GM19043 (cell line): ENCODE measurements at regions not wholly inside any gene's neighbourhood (a gene's known extent, or its start where the extent isn't known, plus 50 kb on each side); places are given as distances from the start of the nearest gene placed in this dataset.
"Not testable (repeated sequence)": the region's sequence is repeated elsewhere in the genome, so short reads cannot be mapped to it uniquely, and the experiment has no call there.

Source experiments
- ATAC-seq: cut with Tn5 transposase; IDR thresholded peaks from one replicate; pipeline ENCODE4 v1.9.1; 2021; ENCODE audit warnings: low read depth; ENCODE audit not compliant: unreplicated experiment

- no peak for ATAC-seq
Observed at GRCh38 chr1:113292603-113293255, 97.6 kb upstream of the MAGI3 start.

GRCh38 chr1:113293256-113293626 is 97.1 kb upstream of the MAGI3 start:
- no peak for ATAC-seq

DNA sequence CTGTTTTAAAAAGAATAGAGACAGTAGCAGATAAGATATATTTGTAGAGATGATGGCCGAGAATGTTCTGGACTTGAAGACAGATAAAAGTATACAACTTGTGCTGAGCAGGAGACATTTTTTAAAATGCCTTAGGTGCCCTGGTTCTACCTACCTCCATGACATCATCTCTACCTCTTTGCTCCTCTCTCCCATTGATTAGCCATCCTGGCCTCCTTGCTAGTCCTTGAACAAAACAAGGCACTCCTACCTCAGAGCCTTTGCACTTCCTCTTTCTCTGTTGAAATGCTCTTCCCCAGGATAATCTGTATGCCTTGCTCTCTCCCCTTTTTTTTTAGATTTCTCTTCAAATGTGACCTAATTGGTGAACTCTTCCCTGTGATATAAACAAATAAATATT is 92.6 kb upstream of the MAGI3 start:
- ATAC-seq: no peak

- ATAC-seq: no peak
Observed at GRCh38 chr1:113298941-113299340, 91.4 kb upstream of the MAGI3 start.

DNA sequence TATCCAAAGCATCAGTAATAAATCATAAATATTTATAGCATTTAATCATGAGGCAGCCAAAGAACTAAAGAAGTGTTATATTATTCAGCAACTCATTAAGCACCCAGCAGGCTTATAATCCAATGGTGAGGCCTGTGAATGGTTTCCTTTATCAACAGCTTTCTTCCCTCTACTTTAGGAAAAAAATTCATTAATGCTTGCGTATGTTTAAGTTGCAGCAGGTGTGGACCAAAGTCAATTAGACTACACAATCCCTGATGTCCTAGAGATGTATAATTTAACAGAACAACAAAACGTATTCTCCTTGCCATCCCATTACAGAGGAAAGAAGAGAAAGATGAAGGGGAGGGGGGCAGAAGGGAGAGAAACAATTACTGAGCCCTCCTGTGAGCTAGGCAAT is 87.7 kb upstream of the MAGI3 start:
- ATAC-seq: no peak

DNA sequence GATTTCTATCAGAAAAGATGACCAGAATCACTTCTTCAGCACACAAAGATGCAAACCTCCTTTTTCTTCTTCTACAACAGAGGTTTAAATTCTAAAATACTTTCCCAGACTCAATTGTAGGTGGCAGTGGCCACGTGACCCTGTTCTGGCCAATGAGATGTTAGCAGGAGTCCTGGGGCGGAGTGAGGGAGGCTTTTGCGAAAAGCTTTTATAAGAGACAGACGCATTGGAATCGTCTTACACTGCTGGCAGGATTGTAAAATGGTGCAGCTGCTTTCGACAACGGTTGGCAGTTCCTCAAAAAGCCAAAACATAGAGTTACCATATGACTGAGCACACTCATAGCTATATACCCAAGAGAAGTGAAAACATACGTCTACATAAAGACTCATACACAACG is 87.0 kb upstream of the MAGI3 start:
- no peak for ATAC-seq

DNA sequence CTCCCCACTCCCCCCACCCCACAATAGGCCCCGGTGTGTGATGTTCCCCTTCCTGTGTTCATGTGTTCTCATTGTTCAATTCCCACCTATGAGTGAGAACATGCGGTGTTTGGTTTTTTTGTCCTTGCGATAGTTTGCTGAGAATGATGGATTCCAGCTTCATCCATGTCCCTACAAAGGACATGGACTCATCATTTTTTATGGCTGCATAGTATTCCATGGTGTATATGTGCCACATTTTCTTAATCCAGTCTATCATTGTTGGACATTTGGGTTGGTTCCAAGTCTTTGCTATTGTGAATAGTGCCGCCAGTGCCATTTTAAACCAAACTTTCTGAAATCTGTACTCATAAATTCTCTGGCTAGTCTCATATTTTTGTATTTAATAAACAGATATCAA is 85.3 kb upstream of the MAGI3 start:
- ATAC-seq: not testable (repeated sequence)

- ATAC-seq: no peak
Observed at GRCh38 chr1:113307771-113308445, 82.4 kb upstream of the MAGI3 start.

DNA sequence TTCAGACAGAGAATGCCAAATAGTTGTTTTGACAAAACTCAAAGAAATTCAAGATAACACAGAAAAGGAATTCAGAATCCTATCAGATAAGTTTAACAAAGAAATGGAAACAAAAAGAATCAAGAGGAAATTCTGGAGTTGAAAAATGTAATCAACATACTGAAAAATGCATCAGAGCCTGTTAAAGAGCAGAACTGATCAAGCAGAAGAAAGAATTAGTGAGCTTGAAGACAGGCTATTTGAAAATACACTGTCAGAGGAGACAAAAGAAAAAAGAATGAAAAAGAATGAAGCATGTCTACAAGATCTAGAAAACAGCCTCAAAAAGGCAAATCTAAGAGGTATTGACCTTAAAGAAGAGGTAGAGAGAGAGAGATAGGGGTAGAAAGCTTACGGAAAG is 77.7 kb upstream of the MAGI3 start:
- ATAC-seq: not testable (repeated sequence)

GRCh38 chr1:113314600-113314999 is 75.7 kb upstream of the MAGI3 start:
- no peak for ATAC-seq

DNA sequence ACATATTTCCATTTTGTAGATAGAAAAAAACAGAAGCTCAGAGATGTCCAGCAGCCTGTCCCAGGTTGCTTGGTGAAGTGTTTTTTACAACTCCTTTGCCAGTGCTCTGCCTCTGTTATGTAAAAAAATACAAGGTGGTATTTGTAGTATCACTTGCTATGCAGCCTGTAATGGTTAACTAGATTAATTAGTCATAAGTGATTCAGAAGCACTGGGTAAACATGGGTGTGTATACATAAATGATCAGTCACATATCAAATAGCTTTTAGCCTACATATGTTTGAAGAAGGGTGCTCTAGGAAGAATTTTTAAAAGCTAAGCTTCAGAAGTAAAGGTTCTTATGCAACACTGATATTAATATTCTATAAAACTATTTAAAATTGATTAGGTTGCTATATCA is 70.0 kb upstream of the MAGI3 start:
- no peak for ATAC-seq

GRCh38 chr1:113320972-113321680 is 69.2 kb upstream of the MAGI3 start:
- no peak for ATAC-seq

DNA sequence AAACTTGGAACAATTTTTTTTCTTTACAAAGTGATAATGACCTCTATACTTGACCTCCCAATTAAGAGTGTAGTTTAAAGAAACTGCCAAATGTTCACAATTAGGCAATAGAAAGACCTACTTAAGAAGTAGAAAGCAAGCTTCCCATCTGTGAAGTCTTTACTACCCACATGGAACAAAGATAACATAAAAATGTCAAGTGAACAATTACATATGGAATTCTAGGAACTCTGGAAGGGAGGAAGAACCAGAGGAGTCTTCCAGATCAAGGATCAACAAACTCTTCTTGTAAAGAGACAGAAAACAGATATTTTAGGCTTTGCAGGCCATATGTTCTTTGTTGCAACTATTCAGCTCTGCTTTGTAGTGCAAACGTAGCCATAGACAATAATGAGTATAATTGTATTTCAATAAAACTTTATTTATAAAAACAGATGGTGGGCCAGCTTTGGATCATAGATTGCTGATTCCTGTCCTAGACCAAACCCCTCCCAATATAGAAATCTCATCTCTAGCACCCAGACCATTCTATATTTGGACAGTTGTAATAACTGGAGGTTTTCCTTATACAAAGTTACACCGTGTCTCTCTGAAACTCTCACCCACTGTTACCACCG is 68.4 kb upstream of the MAGI3 start:
- no peak for ATAC-seq

DNA sequence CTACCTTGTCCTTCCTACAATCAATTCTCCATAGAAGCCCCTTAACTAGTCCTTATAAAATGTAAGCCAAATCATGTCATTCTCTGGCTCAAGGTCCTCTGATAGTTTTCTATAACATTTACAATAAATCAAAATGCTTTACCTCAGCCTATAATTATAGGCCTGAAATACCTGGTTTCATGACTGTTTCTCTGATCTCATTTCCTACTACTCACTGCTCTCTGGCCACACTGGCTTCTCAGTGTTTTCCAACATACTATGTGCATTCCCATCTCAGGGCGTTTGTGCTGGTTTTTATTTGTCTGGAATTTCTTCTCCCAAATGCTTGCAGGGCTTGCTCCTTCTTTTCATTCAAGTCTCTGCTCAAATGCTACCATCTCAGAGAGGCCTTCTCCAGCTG is 67.9 kb upstream of the MAGI3 start:
- ATAC-seq: no peak

GRCh38 chr1:113325022-113325421 is 65.3 kb upstream of the MAGI3 start:
- no peak for ATAC-seq

DNA sequence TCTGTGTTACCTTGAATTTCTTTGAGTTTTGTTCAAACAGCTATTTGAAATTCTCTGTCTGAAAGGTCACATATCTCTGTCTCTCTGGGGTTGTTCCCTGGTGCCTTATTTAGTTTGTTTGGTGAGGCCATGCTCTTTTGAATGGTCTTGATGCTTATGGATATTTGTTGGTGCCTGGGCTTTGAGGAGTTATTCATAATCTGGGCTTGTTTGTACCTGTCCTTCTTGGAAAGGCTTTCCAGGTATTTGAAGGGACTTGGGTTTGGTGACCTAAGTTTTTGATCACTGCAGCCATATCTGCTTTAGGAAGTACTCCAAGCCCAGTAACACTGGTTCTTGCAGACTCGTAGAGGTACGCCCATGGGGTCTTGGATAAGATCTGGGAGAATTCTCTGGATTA is 63.3 kb upstream of the MAGI3 start:
- no peak for ATAC-seq

DNA sequence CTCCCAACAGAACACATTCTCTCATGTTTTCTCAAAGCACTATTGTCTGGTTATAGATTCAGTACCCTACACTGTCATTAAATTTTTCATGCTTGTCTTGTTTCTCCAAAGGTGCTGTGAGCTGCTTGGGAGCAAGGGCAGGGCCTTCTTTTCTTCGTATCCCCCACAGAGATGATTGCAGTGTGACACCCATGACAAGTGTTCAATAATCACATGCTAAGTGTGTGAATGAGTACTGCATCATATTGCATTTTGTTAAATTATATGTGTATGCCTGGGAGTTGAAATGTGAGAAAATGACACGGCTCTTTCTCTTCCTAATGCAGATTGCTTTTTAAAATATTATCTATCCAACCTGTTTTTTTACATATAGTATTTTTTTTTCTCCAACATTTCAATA is 57.3 kb upstream of the MAGI3 start:
- ATAC-seq: no peak

GRCh38 chr1:113340038-113340437 is 50.3 kb upstream of the MAGI3 start:
- no peak for ATAC-seq
